Bronchial epithelial cell (primary cell): ENCODE measurements at regions not wholly inside any gene's neighbourhood (a gene's known extent, or its start where the extent isn't known, plus 50 kb on each side); places are given as distances from the start of the nearest gene placed in this dataset.

ENCODE experiments used
- DNase-seq: peaks from one replicate; pipeline ENCODE4 v3.0.0-alpha.2; 2010; ENCODE audit warnings: low read depth
- FAIRE-seq: peaks from 2 replicates; lab custom pipeline; 2011; peaks lifted over from hg19 to GRCh38; lab: Jason Lieb, UNC
- H3K27me3 ChIP-seq: 2 replicates; pipeline ENCODE4 v1.5.1; 2011; ENCODE audit warnings: low read length; ENCODE audit not compliant: control insufficient read depth, insufficient read depth
- H3K36me3 ChIP-seq: 2 replicates; pipeline ENCODE4 v1.5.1; 2011; ENCODE audit warnings: low read length; ENCODE audit not compliant: control insufficient read depth, insufficient read depth
- H3K4me3 ChIP-seq: 2 replicates; pipeline ENCODE4 v1.5.1; 2011; ENCODE audit warnings: mild to moderate bottlenecking, low read depth, low read length, control low read depth
- TF ChIP-seq, protein P1 (sequence below): IDR thresholded peaks from 2 replicates; pipeline ENCODE4 v1.5.1; 2011; ENCODE audit warnings: mild to moderate bottlenecking, moderate library complexity, low read length, control low read depth, inconsistent platforms; ENCODE audit not compliant: insufficient read depth, severe bottlenecking

DNA sequence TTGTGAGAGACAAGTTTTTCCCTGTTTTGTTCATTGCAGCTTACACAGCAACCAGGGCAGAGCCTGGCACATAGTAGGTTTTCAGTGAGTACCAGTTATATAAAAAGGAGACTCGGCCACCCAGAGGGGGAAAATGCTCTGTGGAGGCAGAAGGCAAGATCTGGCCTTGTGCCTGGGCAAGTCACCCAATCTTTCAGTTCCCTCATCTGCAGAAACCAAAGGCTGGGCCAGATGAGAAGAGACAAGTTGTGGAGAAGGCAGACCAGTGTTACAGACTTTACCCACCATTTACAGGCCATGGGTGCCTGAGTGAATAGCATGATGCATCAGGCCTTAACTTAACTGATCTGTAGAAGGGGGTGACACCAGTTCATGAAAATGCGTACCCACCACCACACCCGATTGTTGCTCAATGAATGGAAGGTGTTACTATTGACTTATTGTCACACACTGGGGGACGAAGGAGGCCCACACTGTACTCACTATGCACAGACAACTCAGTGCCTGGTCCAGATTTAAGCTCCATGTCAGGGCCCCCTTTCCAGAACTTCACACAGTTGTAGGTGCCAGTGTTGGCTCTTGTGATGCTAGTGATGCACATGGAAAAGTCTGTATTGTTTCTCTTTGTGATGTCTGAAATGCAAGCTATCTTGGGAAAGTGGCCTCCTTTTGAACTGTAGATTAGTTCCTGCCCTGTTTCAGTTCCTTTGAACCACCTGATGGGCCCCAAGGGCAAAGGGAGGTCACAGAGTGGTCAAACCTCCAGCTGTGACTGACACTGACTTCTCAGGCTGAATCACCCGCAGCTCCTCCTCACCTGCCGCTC lies 64.3 kb upstream of the SIRPG start:
- H3K36me3 ChIP-seq = no peaks in the 10 kb centered on the region
- peaks cover 9% of the 10 kb centered on the region for H3K27me3 ChIP-seq
- no peak overlapping the region for H3K4me3 ChIP-seq
- FAIRE-seq (peak; percentile 72), DNase-seq (no peak)
- TF ChIP-seq, protein P1, sequence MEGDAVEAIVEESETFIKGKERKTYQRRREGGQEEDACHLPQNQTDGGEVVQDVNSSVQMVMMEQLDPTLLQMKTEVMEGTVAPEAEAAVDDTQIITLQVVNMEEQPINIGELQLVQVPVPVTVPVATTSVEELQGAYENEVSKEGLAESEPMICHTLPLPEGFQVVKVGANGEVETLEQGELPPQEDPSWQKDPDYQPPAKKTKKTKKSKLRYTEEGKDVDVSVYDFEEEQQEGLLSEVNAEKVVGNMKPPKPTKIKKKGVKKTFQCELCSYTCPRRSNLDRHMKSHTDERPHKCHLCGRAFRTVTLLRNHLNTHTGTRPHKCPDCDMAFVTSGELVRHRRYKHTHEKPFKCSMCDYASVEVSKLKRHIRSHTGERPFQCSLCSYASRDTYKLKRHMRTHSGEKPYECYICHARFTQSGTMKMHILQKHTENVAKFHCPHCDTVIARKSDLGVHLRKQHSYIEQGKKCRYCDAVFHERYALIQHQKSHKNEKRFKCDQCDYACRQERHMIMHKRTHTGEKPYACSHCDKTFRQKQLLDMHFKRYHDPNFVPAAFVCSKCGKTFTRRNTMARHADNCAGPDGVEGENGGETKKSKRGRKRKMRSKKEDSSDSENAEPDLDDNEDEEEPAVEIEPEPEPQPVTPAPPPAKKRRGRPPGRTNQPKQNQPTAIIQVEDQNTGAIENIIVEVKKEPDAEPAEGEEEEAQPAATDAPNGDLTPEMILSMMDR = no peak

DNA sequence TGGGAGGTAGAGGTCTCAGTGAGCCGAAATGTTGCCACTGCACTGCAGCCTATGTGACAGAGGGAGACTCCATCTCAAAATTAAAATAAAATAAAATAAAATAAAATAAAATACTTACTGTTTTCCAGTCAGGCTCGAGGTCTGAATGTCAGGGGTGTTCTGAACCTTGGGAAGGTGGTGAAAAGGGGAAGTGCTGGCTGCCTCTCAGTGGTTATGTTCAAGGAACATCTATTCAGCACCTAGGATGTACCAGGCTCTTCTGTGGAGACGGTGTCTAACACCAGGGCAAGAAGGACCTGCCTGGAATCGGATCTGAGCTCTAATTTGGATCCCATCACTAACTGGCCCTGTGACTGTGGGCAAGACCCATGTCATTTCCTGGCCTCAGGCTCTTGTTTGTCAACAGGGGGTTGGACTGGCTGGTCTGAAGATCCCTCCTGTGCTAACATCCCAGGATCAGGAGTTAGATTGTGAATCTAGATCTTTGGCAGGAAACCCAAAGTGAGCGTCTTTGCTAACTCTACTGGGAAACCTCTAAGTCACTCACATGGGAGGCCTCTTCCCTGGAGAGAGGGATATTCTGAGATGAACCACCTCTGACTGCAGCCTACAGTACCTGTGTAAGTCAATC lies 63.4 kb upstream of the SIRPG start:
- no peak for FAIRE-seq
- no peak overlapping the region for H3K4me3 ChIP-seq

DNA sequence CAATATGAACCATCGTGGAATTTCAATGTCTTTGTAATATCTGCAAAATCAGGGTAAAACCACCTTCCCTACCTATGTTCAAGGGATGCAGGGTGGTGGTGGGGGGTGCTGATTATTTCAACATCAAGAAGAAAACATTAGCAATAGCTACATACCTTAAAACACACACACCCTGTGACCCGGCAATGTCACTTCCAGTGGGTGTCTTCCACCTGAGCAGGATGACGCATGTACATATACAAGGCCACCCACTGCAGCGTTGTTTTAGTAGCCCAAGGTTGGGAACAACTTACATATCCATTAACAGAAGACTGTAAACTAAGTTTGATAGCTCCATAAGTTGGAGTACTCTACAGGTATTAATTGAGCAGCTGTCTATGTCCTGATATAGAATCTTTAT lies 62.6 kb upstream of the SIRPG start:
- Histone ChIP-seq H3K4me3 (no peak overlapping the region), H3K36me3 (no peaks in the 10 kb centered on the region), H3K27me3 (peaks cover 5% of the 10 kb centered on the region)
- FAIRE-seq (no peak), DNase-seq (no peak)
- TF ChIP-seq, protein P1 = no peak

More for the DNA sequence above, 63.4 kb upstream of the SIRPG start:
- Histone ChIP-seq H3K27me3 (peaks cover 7% of the 10 kb centered on the region), H3K36me3 (no peaks in the 10 kb centered on the region)
- no peak for DNase-seq
- TF ChIP-seq, protein P1 = no peak

DNA sequence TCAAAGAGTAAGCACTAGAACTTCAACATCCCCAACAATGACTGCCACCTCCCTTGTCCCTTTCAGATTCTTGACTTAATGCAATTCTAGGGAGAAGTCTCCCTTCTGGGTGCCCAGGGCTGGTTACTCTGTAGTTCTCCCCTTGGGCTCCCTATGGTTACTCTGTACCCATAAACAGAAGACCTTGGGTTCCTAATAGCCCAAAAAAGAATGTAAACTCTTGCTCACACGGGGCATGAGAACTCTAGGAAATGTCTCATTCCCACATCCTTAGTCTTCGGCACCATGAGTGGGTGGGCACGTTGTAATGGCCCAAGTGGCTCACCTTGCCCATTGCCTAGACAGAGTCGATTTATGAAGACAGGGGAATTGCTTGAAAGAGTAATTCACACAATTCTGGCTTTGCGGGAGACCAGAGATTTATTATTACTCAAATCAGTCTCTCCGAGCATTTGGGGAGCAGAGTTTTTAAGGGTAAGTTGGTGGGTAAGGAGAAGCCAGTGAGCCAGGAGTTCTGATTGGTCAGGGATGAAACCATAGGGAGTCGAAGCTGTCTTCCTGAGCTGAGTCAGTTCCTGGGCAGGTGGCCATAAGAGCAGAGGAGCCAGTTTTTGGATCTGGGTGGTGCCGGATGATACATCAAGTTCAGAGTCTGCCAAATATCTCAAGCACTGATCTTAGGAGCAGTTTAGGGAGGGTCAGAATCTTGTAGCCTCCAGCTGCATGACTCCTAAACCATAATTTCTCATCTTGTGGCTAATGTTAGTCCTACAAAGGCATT lies 61.2 kb upstream of the SIRPG start:
- Histone ChIP-seq H3K4me3 (no peak overlapping the region), H3K27me3 (peaks cover 5% of the 10 kb centered on the region), H3K36me3 (no peaks in the 10 kb centered on the region)
- TF ChIP-seq, protein P1 = no peak
- DNase-seq = peak; percentile 98
- FAIRE-seq = peak; percentile 91

DNA sequence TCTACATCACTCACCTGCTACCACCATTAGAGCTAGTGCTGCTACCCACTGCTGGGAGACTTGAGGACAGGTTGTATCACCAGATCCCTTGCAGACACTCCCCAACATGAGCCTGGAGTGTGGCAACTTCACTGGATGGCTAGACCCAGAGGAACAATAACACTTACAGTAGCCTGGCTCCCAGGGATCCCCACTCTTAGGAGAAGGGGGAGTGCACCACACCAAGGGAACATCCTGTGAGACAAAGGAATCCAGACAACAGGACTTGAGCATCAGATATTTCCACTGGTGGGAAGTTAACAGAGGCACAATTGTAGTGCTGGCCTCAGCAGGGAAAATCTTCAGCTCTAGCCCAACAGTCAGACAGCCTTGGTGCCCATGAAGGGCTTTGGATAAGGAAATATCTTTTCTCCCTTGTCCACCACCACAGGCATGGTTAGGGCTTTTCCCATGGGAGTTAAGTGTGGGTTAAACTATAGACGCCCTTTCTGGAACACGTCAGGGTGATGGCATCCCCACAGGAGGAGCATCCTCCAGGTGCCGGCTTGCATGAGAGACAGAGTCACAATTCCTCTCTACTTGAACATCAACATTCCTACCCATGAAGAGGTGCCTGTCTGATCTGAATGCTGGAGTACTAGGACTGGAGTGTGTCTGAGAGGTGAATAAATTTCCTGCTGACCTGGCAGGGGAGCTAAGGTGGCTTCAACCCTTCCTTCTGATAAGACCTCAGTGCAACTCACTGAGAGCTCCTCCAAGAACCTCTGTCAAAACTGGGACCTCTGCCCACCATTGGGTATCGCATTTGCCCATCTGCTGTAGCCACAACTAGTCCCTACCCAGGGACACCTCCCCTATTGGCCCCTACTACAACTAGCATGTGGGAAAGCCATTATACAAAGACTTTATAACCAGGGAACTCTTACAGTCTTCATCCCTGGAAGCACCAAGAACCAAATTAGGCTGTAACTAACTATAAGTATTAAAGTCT lies 55.4 kb upstream of the SIRPG start:
- peaks cover 2% of the 10 kb centered on the region for H3K27me3 ChIP-seq
- TF ChIP-seq, protein P1 = no peak
- FAIRE-seq (peak; percentile 75), DNase-seq (peak; percentile 5)
- no peaks in the 10 kb centered on the region for H3K36me3 ChIP-seq
- no peak overlapping the region for H3K4me3 ChIP-seq
